Activated T-helper 2 cell treated with anti-CD3 and anti-CD28 coated beads, Interferon-gamma antibody, Interleukin-2, Interleukin-4, amounts not matched to agents 10 μg/mL and 5 μg/mL and 100 μg/mL, durations not matched to agents 14 hours and 24 hours and 36 hours (primary cell): ENCODE measurements at regions not wholly inside any gene's neighbourhood (a gene's known extent, or its start where the extent isn't known, plus 50 kb on each side); places are given as distances from the start of the nearest gene placed in this dataset.

Experiments used
- DNase-seq: peaks from one replicate; pipeline ENCODE4 v3.0.0; 2021; ENCODE audit warnings: low spot score
- H3K27ac Mint-ChIP-seq: one replicate; pipeline ENCODE4 v1.8.0; 2021; ENCODE audit warnings: mixed read lengths
- H3K27me3 Mint-ChIP-seq: one replicate; pipeline ENCODE4 v1.8.0; 2021; ENCODE audit warnings: low read depth, mixed read lengths
- H3K36me3 Mint-ChIP-seq: one replicate; pipeline ENCODE4 v1.8.0; 2021; ENCODE audit warnings: low read depth, mixed read lengths
- H3K4me1 Mint-ChIP-seq: one replicate; pipeline ENCODE4 v1.8.0; 2021; ENCODE audit warnings: low read depth, mixed read lengths
- H3K4me3 Mint-ChIP-seq: one replicate; pipeline ENCODE4 v1.8.0; 2021; ENCODE audit warnings: low read depth, mild to moderate bottlenecking, moderate library complexity, mixed read lengths
- H3K9me3 Mint-ChIP-seq: one replicate; pipeline ENCODE4 v1.8.0; 2021; ENCODE audit warnings: mixed read lengths
- intact Hi-C: fragments of 100-400 bp; cut with micrococcal nuclease; formaldehyde crosslinking; loops from one replicate; pipeline ENCODE4 v1.15.1; 2023

DNA sequence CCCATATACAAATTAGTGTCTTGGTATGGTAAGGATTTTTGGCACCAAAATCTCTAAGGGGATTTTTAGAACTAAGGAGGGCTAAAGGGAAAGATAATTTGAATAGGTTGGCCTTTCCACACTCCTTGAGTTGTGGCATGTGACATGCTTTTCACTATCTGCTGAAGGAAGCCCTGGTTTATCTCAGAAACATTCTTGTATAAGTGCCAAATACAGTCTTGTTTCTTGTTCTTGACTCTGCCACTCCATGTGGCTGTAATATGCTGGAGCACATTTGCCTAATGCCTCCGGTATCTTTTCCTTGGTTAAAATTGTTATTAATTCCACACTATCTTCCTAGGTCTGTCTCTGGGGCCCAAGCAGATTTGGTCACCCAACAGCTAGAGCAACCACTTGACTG, 457.0 kb downstream of the USP25 start:
- no peak for DNase-seq
- H3K9me3 Mint-ChIP-seq: no peaks in the 10 kb centered on the region
- H3K4me1 Mint-ChIP-seq: no peaks in the 10 kb centered on the region
- intact Hi-C loops: no loop called here
- no peak overlapping the region for H3K4me3 Mint-ChIP-seq
- H3K27me3 Mint-ChIP-seq: no peaks in the 10 kb centered on the region
- no peaks in the 10 kb centered on the region for H3K36me3 Mint-ChIP-seq
- H3K27ac Mint-ChIP-seq: no peak overlapping the region

DNA sequence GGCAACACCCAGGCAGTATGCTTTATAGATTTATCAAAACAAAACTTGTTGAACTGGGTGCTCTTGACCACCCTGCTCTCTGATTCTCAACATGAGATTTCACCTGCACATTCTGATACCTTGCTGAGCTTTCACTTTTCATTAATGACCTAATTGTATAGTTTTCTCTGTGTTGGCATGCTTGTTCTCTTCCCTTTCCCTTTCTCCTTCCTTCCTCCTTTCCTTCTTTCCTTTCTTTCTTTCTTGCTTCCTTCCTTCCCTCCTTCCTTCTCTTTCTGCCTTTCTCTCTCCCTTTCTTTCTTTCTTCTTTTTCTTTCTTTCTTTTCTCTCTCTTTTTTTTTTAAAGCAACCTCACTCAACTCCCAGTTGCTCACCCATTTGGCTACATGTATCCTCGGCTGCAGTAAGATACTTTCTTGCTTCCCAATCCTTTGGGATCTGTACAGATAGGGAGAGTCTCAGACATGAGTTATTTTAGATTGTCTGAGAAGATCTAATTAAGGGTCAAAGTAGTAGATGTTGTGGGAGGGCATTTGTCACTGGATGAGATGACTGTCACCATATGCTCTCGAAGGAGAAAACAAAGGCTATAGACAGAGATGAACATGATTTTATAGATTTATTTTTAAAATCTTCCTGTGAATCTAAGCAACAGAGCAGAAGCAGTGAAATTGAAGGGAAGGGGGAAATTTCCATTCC, 458.0 kb downstream of the USP25 start:
- Mint-ChIP-seq H3K4me1 (no peaks in the 10 kb centered on the region), H3K27me3 (no peaks in the 10 kb centered on the region), H3K9me3 (no peaks in the 10 kb centered on the region), H3K27ac (no peak overlapping the region), H3K4me3 (no peak overlapping the region), H3K36me3 (no peaks in the 10 kb centered on the region)
- no peak for DNase-seq
- intact Hi-C loops: no loop called here

DNA sequence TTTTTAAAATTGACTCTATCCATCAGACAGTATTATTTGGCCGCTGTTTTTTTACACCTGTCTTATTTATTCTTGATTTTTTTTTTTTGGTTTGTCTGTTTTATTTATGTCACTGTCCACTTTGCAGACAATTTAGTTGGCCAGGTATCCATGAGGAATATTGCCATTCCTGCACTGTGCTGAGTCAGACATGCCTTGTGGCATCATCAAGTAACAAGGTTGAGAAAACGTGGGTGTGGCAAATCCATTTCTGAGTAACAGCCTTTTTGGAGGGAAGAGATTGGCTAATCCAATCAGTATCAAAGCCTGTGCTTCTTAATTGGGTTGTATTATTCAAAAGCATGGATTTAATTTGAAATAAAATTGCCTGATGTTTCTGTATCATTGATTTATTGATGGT, 463.1 kb downstream of the USP25 start:
- Mint-ChIP-seq H3K4me3 (no peak overlapping the region), H3K36me3 (no peaks in the 10 kb centered on the region), H3K4me1 (peaks cover 7% of the 10 kb centered on the region), H3K27ac (no peak overlapping the region), H3K9me3 (no peaks in the 10 kb centered on the region), H3K27me3 (peaks cover 6% of the 10 kb centered on the region)
- no peak for DNase-seq
- intact Hi-C loops: no loop called here

DNA sequence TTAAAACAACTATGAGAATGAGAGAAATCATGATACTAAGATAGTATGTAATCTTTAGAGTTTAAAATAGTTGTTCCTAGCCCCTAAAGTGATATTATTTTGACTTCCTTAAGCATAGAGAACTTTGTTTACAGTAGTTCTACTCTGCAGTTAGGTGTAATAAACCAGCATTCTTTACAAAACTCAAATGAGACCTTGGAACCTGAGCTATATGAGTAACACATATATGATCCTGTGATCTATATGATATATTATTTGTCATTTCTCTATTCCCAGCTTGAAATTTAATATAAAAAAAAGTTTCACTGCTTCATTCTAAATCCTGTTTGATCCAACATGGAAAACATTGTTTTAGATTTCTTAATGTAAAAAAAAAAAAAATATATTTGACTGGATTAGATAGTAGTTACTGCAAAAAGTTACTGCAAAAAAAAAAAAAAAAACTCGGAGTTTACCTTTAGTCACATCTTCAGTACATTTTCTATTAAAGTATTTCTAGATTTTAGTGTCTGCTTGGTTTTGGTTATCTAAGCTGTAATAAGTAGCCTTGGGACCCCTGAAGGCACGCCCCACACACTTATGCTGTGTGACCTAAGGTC, 463.8 kb downstream of the USP25 start:
- DNase-seq: no peak
- Mint-ChIP-seq H3K36me3 (no peaks in the 10 kb centered on the region), H3K4me1 (peaks cover 7% of the 10 kb centered on the region), H3K27me3 (peaks cover 6% of the 10 kb centered on the region), H3K27ac (no peak overlapping the region), H3K4me3 (no peak overlapping the region), H3K9me3 (no peaks in the 10 kb centered on the region)
- intact Hi-C loops: no loop called here

DNA sequence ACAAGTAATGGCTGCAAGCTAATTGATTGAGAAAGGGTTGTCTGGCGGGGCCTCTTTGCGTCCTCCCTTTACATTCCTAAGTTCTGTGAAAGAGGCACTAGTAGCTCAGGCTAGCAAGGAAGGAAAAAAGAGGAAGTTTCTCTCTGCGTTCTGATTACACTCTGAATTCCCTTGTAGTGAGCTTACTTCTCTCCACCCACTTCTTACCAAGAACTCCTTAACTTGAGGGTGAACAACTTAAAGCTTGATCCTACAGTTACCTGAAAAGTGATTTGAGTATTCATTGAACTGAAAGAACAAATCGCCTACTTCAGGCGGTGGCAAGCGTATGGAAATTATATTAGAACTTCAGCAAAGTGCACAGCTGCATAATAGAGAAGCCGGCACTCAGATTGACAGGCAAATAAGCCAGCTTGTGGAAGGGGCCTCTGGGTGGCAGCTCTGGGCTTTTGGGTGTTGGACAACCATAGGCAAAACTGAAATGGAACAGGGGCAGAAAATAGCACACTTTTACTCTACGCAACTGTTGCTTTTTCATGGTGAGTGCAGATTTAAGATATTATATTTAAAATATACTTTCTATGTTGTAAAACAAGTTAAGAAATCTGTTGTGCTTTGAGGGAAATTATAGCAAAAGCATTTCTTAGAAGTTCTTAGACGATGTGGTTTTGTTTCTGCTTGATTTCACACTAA, 464.5 kb downstream of the USP25 start:
- no peak for DNase-seq
- no peaks in the 10 kb centered on the region for H3K36me3 Mint-ChIP-seq
- no peaks in the 10 kb centered on the region for H3K9me3 Mint-ChIP-seq
- peaks cover 6% of the 10 kb centered on the region for H3K27me3 Mint-ChIP-seq
- no peak overlapping the region for H3K27ac Mint-ChIP-seq
- H3K4me3 Mint-ChIP-seq: no peak overlapping the region
- intact Hi-C loops: no loop called here
- H3K4me1 Mint-ChIP-seq: peaks cover 7% of the 10 kb centered on the region

DNA sequence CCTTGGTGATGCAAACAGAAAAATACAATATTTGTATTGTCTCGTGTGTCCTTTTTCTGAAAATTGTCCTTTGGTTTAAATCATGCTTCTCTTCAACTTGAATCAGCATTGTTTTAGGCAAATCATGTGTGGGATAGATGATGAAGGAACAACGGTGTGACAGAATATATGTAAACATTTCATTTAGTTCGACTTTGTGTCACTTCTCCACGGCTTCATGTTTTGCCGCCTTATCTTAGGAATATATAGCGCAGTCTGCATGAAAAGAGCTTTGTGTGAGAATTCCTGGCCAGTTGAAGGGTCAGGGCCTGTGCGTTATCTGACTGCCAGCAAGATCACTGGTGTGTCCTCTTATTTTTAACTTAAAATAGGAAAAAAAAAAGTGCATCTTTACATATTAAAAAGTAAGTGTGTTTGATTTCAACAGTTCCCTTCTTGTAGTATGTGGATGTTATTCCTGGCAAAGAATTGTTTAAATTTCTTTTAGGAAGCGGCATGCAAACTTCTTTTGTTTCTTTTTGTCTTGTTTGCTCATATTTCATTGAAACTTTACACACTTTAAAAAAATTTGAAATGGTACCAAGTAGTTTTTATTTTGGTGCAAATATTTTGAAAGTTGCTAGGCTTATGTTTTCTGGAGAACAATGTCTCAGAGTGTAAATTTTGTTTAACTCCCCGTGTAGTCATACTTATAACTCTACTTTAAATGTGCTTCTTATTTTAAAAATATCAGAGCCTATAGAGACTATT, 465.2 kb downstream of the USP25 start:
- H3K4me3 Mint-ChIP-seq: peak overlapping the region; percentile 13
- peaks cover 4% of the 10 kb centered on the region for H3K9me3 Mint-ChIP-seq
- DNase-seq: no peak
- H3K4me1 Mint-ChIP-seq: peaks cover 8% of the 10 kb centered on the region
- no peaks in the 10 kb centered on the region for H3K36me3 Mint-ChIP-seq
- intact Hi-C loops: no loop called here
- no peak overlapping the region for H3K27ac Mint-ChIP-seq
- peaks cover 6% of the 10 kb centered on the region for H3K27me3 Mint-ChIP-seq

DNA sequence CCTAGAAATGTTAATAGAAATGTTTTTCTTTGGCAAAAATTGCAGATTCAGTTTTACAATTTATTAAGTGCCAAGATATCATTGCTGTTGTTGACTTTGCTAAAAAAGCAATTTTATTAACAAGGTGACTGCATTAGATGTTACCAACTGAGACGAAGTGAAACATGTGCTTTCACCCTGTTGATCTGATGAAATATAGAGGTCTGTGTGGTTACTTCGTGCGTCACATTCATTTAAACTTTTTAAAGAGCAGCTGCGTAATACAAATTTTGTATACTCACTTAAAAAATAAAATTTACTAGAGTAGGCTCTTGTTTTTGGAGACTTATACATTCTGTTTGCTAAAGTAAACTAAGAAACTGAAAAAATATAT, 465.7 kb downstream of the USP25 start:
- Mint-ChIP-seq H3K9me3 (peaks cover 4% of the 10 kb centered on the region), H3K27ac (no peak overlapping the region), H3K27me3 (peaks cover 6% of the 10 kb centered on the region), H3K4me1 (peaks cover 8% of the 10 kb centered on the region), H3K36me3 (no peaks in the 10 kb centered on the region), H3K4me3 (peak overlapping the region; percentile 13)
- intact Hi-C loops: no loop called here
- no peak for DNase-seq

DNA sequence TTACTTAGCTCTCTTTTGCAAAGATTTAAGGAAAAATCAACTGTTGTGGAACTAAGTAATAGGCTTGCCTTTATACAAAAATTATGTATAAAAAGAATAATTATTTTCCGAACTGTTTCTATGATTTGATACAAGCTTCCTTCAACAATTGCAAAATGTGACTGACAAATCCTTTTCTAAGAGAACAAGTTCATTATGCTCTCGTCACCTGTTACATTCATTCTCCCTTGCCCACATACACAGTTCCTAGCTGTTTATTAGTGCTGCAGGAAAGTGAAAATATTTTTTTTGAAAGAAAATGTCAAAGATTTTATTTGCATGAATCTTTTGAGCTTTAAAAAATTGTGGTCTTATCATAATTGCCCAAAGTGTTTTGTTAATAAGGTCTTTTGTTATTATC, 466.2 kb downstream of the USP25 start:
- DNase-seq: no peak
- Mint-ChIP-seq H3K27me3 (peaks cover 6% of the 10 kb centered on the region), H3K27ac (no peak overlapping the region), H3K9me3 (peaks cover 4% of the 10 kb centered on the region), H3K4me3 (no peak overlapping the region), H3K36me3 (no peaks in the 10 kb centered on the region), H3K4me1 (peaks cover 8% of the 10 kb centered on the region)
- intact Hi-C loops: no loop called here

DNA sequence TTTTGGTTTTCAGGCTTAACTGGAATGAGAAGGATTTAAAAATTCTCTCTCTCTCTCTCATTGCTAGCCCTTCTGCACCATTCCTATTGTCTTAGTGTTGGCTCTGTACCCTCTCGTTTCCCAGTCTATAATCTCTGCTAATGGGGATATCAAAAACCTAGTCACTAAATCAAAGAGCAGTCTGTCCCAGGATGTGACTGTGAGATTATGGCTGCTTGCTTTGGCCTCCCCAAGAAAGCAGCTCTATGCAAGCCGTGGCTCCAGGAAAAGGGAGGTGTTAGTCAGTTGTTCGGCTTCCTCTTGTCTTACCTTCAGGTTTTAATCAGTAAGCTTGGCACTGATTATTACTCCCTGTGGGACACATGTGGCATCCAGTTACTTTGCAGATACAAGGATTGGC, 468.8 kb downstream of the USP25 start:
- H3K27ac Mint-ChIP-seq: no peak overlapping the region
- peaks cover 4% of the 10 kb centered on the region for H3K9me3 Mint-ChIP-seq
- H3K4me3 Mint-ChIP-seq: no peak overlapping the region
- no peaks in the 10 kb centered on the region for H3K36me3 Mint-ChIP-seq
- no peak for DNase-seq
- peaks cover 8% of the 10 kb centered on the region for H3K4me1 Mint-ChIP-seq
- peaks cover 6% of the 10 kb centered on the region for H3K27me3 Mint-ChIP-seq
- intact Hi-C loops: no loop called here

DNA sequence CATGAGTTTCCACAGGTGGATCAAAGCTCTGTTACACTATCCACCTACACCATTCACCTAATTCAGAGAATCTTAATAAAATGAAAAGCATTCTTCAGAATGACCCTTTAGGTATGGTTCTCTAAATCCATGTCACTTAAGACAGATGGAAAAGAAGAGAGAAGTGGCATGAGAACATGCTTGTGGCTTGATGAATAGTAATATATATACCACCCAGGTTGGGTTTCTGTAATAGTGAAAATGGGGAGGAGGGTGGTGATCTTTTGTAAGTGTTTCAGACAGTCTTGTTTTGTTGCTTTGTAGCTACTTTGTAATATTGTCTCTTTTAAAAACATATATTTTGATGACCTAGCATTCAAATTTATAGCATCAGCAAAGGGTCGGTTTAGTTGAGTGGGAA, 469.8 kb downstream of the USP25 start:
- DNase-seq: no peak
- Mint-ChIP-seq H3K36me3 (no peaks in the 10 kb centered on the region), H3K4me3 (no peak overlapping the region), H3K27ac (no peak overlapping the region), H3K27me3 (no peaks in the 10 kb centered on the region), H3K4me1 (peaks cover 3% of the 10 kb centered on the region), H3K9me3 (peaks cover 4% of the 10 kb centered on the region)
- intact Hi-C loops: no loop called here

DNA sequence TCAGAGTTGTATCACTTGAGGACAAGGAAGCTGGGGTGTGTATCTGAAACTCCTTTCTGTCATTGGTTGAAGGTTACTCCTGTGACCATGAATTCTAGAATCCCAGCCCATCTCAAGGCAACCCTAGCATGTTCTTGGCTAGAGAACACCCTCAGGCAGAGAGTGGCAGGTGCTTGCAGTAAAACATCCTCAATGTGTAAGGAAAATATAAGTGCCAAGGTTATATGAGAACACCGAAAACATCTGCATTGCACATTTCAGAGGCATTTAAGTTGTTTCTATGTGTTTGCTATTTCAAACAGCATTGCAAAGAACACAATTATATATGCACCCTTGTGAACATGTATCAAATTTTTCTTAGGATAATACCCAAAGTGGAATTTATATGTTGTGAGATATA, 471.9 kb downstream of the USP25 start:
- Mint-ChIP-seq H3K4me3 (no peak overlapping the region), H3K9me3 (peaks cover 4% of the 10 kb centered on the region), H3K4me1 (peaks cover 1% of the 10 kb centered on the region), H3K27ac (no peak overlapping the region), H3K27me3 (no peaks in the 10 kb centered on the region), H3K36me3 (no peaks in the 10 kb centered on the region)
- intact Hi-C loops: no loop called here
- no peak for DNase-seq

DNA sequence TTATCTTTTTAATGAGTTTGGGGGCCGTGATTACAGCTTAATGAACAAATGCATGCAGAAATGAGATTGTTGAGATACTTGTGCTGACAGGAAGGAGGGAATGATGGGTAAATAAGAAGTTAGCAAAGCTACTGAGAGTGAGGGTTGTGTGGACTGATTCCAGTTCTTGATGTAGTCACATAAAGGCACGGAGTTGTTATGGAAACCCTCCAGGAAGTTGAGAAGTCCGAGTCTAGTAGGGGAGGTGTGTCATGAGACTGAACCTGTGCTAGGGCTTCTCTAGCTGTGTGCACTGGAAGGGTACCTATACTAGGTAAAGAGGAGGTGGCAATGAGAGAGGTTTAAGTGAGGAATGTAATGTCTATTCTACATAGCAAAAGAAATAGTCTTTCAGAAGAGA, 475.7 kb downstream of the USP25 start:
- intact Hi-C loops: no loop called here
- no peaks in the 10 kb centered on the region for H3K9me3 Mint-ChIP-seq
- no peaks in the 10 kb centered on the region for H3K36me3 Mint-ChIP-seq
- H3K4me3 Mint-ChIP-seq: no peak overlapping the region
- H3K27me3 Mint-ChIP-seq: no peaks in the 10 kb centered on the region
- no peak for DNase-seq
- no peaks in the 10 kb centered on the region for H3K4me1 Mint-ChIP-seq
- no peak overlapping the region for H3K27ac Mint-ChIP-seq
